Erythroblast (primary cell): ENCODE measurements at regions not wholly inside any gene's neighbourhood (a gene's known extent, or its start where the extent isn't known, plus 50 kb on each side); places are given as distances from the start of the nearest gene placed in this dataset.

Experiments used
- DNase-seq, 2 experiments: peaks; one replicate each; lab custom pipeline; 2025; lab: John Stamatoyannopoulos, UW
- GATA1 ChIP-seq: IDR thresholded peaks from 2 replicates; pipeline ENCODE4 v1.6.1; 2011; ENCODE audit warnings: low read depth, mild to moderate bottlenecking, control low read depth, low read length, moderate library complexity
- POLR2A ChIP-seq: IDR thresholded peaks from 2 replicates; pipeline ENCODE4 v1.6.1; 2011; ENCODE audit warnings: mild to moderate bottlenecking, low read length

- DNase-seq = no peak
- TF ChIP-seq GATA1 = no peak
- TF ChIP-seq POLR2A = no peak
Measured at GRCh38 chr5:4095918-4096630, 500.4 kb downstream of the IRX1 start.

- TF ChIP-seq GATA1 = no peak
- TF ChIP-seq POLR2A = no peak
Measured at GRCh38 chr5:4097199-4097598, 501.6 kb downstream of the IRX1 start.

GRCh38 chr5:4098226-4098625 lies 502.6 kb downstream of the IRX1 start:
- TF ChIP-seq GATA1 (no peak), POLR2A (no peak)
- DNase-seq = no peak

More at GRCh38 chr5:4097199-4097598, 501.6 kb downstream of the IRX1 start:
- DNase-seq = no peak

DNA sequence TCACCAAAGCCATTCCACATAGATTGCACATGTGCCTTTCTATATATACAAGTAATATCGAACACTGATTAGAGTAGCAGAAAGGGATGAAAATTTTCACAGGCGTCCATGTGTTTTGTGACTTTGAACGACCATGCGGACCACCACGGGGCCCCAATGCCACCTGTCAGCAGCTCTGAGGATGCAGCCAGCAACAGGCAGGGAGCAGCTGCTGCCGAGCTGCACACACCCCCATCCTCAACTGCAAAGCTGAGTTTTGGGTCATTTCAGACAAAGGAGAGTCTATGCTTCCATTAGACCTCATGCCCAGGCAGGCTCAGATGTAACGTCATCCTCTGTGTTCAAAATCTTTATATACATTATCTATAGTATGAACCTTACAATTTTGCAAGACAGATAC lies 503.8 kb downstream of the IRX1 start:
- TF ChIP-seq GATA1 (no peak), POLR2A (no peak)
- no peak for DNase-seq

- TF ChIP-seq POLR2A (no peak), GATA1 (no peak)
- DNase-seq = no peak
Measured at GRCh38 chr5:4100739-4101138, 505.1 kb downstream of the IRX1 start.

DNA sequence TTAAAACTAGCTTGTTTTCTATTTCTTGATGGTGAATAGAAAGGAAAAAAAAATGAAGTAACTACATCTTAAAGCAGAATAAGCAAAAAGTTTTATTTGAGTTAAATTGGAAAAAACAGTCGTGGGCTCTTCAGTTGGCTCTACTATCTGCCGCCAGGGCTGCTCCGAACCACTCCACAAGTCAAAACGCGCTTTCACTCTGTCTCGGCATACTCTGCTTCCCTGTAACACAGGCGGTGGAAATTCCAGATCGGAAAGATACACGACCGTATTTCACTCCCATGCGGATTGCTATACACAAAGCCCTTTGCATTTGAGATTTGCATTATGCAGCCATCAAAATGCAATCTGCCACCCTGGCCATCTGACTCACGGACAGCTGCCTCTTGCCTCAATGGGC lies 505.6 kb downstream of the IRX1 start:
- no peak for DNase-seq
- TF ChIP-seq GATA1 (no peak), POLR2A (no peak)

DNA sequence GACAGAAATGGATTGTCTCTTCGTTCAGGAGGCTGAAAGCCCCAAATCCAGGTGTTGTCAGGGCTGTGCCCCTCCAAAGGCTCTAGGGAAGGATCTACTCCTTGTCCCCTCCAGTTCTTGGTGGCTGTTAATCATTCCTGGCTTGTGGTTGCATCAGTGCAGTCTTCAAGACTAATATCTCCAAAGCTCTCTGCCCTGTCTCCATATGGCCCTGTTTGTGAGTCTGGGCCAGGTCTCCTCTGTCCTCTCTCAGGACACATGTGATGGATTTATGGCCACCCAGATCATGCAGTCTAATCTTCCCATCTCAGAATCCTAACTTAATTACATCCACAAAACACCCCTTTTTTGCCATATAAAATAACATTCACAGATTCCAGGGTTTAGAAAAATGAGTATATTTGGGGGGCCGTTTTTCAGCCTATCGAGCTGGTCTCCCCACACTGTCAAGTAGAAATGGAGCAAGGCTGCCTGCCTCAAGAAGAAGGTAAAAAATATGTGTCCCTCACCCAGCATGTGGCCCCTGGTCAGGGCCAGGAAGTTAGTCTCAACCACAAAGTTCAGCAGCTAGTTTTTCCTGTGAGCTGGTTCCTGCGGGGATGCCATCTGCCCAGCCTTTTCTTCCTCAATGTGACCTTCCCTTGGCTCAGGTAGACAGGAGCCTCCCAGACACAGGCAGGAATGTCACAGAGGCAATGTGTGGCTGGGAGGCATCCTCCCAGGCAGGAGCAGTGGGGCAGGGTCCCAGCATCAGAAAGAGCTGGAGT lies 509.4 kb downstream of the IRX1 start:
- no peak for DNase-seq
- TF ChIP-seq GATA1 (no peak), POLR2A (no peak)

DNA sequence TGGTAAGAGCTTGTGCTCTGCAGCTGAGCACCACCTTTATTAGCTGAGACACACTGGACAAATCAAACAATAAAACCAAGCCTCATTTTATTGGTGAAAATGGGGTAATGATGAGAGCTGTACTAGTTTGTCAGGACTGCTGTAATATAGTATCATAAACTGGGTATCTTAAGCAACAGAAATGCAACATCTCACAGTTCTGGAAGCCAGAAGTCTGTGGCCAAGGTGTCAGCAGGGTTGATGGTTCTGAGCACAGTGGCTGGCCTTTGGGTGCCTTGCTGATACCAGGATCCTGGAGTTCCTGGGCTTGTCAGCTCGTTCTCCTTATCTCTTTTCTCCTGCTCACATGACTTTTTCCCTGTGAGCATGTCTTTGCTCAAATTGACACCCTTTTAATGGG lies 513.1 kb downstream of the IRX1 start:
- no peak for DNase-seq
- TF ChIP-seq GATA1 (no peak), POLR2A (no peak)

- TF ChIP-seq GATA1 = no peak
- no peak for TF ChIP-seq POLR2A
- DNase-seq = no peak
Measured at GRCh38 chr5:4113426-4113825, 517.8 kb downstream of the IRX1 start.

- TF ChIP-seq POLR2A = no peak
- TF ChIP-seq GATA1 = no peak
- DNase-seq = no peak
Measured at GRCh38 chr5:4113905-4114304, 518.3 kb downstream of the IRX1 start.

GRCh38 chr5:4114452-4114851 lies 518.8 kb downstream of the IRX1 start:
- TF ChIP-seq GATA1 (no peak), POLR2A (no peak)
- DNase-seq = no peak

- DNase-seq = no peak
- no peak for TF ChIP-seq POLR2A
Measured at GRCh38 chr5:4116834-4117233, 521.2 kb downstream of the IRX1 start.

GRCh38 chr5:4124221-4124970 lies 528.8 kb downstream of the IRX1 start:
- DNase-seq = no peak
- TF ChIP-seq GATA1 (no peak), POLR2A (no peak)

DNA sequence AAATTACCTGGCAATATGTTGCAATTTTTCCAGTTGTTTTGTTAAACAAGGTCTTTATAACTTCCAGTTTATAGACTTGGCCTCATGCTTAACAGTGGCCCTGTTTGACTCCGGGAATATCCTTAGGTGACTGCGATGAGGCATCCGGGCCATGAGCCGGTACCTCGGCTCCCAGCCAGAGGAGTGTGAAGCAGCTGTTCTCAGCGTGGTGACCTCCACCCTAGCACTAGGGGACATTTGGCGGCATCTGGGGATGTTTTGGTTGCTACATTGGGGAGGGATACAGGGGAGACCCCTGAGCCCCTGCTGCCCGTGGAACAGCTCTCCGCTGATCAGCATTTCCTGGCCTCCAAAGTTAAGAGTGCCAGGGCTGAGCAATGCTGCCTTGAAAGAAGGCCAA lies 533.4 kb downstream of the IRX1 start:
- DNase-seq = no peak
- TF ChIP-seq GATA1 (no peak), POLR2A (no peak)

- TF ChIP-seq GATA1 (no peak), POLR2A (no peak)
- DNase-seq = no peak
Measured at GRCh38 chr5:4129523-4129922, 533.9 kb downstream of the IRX1 start.
